ENCODE measurements at regions not wholly inside any gene's neighbourhood (a gene's known extent, or its start where the extent isn't known, plus 50 kb on each side); places are given as distances from the start of the nearest gene placed in this dataset.
"Not testable (repeated sequence)": the region's sequence is repeated elsewhere in the genome, so short reads cannot be mapped to it uniquely, and the experiment has no call there.

GRCh38 chr6:48658915-48659314 is 547.9 kb upstream of the PTCHD4 start:
- DNase-seq = no peak
- H3K4me3 ChIP-seq (ENCODE audit: insufficient read depth, low read depth, low read length) = no peak overlapping the region
- no peaks in the 10 kb centered on the region for H3K36me3 ChIP-seq (replicated peaks; ENCODE audit: control insufficient read depth, insufficient read depth, low read length)
- H3K27me3 ChIP-seq (ENCODE audit: control insufficient read depth, insufficient read depth, low read length) = no peaks in the 10 kb centered on the region

GRCh38 chr6:48641544-48641943 is 530.5 kb upstream of the PTCHD4 start:
- no peak for DNase-seq
- H3K4me3 ChIP-seq (ENCODE audit: insufficient read depth, low read depth, low read length) = no peak overlapping the region
- H3K36me3 ChIP-seq (replicated peaks; ENCODE audit: control insufficient read depth, insufficient read depth, low read length) = no peaks in the 10 kb centered on the region
- no peaks in the 10 kb centered on the region for H3K27me3 ChIP-seq (ENCODE audit: control insufficient read depth, insufficient read depth, low read length)

GRCh38 chr6:48638796-48639195 is 527.8 kb upstream of the PTCHD4 start:
- H3K36me3 ChIP-seq (replicated peaks; ENCODE audit: control insufficient read depth, insufficient read depth, low read length); H3K4me3 ChIP-seq (ENCODE audit: insufficient read depth, low read depth, low read length); DNase-seq; H3K27me3 ChIP-seq (ENCODE audit: control insufficient read depth, insufficient read depth, low read length): not testable (repeated sequence)

- no peak for DNase-seq
- Histone ChIP-seq H3K36me3 (replicated peaks; ENCODE audit: control insufficient read depth, insufficient read depth, low read length) (no peaks in the 10 kb centered on the region), H3K4me3 (ENCODE audit: insufficient read depth, low read depth, low read length) (no peak overlapping the region), H3K27me3 (ENCODE audit: control insufficient read depth, insufficient read depth, low read length) (no peaks in the 10 kb centered on the region)
Observed at GRCh38 chr6:48630511-48630910, 519.5 kb upstream of the PTCHD4 start.

DNA sequence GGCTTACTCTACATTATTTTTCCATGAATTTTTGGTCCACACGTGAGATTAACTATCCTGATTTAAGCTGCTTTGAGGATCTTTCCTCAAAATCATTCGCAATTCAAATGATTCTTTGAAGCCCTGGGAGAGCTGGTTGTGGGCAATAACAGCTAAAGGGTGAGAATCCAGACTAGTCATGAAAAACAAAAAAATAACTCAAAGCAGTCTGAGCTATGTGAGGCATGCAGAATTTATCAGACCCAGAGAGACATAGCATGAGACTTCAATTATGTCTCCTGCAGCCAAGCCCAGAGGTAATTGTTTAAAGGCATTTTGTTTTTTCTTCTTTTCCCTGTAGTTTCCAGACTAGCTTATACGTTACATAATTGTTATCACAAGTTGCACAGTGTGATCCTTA is 517.3 kb upstream of the PTCHD4 start:
- H3K36me3 ChIP-seq (replicated peaks; ENCODE audit: control insufficient read depth, insufficient read depth, low read length) = no peaks in the 10 kb centered on the region
- no peaks in the 10 kb centered on the region for H3K27me3 ChIP-seq (ENCODE audit: control insufficient read depth, insufficient read depth, low read length)
- DNase-seq = no peak
- H3K4me3 ChIP-seq (ENCODE audit: insufficient read depth, low read depth, low read length) = no peak overlapping the region

- Histone ChIP-seq H3K4me3 (ENCODE audit: insufficient read depth, low read depth, low read length) (no peak overlapping the region), H3K36me3 (replicated peaks; ENCODE audit: control insufficient read depth, insufficient read depth, low read length) (no peaks in the 10 kb centered on the region), H3K27me3 (ENCODE audit: control insufficient read depth, insufficient read depth, low read length) (no peaks in the 10 kb centered on the region)
- no peak for DNase-seq
Observed at GRCh38 chr6:48626421-48626820, 515.4 kb upstream of the PTCHD4 start.

GRCh38 chr6:48624631-48625030 is 513.6 kb upstream of the PTCHD4 start:
- Histone ChIP-seq H3K36me3 (replicated peaks; ENCODE audit: control insufficient read depth, insufficient read depth, low read length) (no peaks in the 10 kb centered on the region), H3K4me3 (ENCODE audit: insufficient read depth, low read depth, low read length) (no peak overlapping the region), H3K27me3 (ENCODE audit: control insufficient read depth, insufficient read depth, low read length) (no peaks in the 10 kb centered on the region)
- no peak for DNase-seq

DNA sequence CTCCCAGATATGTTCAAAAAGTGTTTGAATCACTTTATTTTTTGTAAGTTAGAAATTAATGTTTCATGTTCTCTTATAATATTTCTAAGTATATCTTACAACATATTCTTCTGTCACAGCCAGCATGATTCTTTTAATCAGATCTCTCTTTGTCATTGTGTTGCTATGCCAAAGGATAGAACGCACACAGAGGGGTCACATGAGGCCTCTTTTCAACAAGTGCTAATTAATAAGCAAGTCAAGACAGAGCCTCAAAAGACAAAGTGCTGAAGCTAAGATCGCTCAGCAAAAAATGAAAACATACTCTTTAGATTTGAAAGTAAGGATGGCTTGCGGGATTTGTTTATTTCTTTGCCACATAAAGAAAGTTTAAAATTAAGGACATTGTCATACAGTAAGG is 508.8 kb upstream of the PTCHD4 start:
- Histone ChIP-seq H3K27me3 (ENCODE audit: control insufficient read depth, insufficient read depth, low read length) (no peaks in the 10 kb centered on the region), H3K36me3 (replicated peaks; ENCODE audit: control insufficient read depth, insufficient read depth, low read length) (no peaks in the 10 kb centered on the region), H3K4me3 (ENCODE audit: insufficient read depth, low read depth, low read length) (no peak overlapping the region)
- DNase-seq = no peak

DNA sequence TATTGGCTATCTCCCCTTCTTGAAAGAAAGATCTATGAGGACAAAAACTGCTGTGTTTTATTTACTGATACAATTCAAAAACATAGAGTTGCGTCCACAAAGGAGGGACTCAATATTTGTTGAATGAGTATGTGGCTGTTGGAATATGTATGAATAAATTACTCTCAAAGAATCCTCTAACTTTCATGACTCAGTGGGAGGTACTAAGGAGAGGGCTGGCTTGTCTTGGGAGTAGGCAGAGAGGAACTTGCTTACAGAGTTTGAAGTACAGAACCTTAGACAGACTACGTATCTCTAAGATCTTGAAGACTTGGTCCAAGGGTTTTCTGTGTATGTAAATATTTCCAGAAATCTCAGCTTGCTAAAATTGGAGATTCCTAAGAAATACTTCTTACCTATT is 504.0 kb upstream of the PTCHD4 start:
- no peaks in the 10 kb centered on the region for H3K27me3 ChIP-seq (ENCODE audit: control insufficient read depth, insufficient read depth, low read length)
- DNase-seq = no peak
- no peak overlapping the region for H3K4me3 ChIP-seq (ENCODE audit: insufficient read depth, low read depth, low read length)
- H3K36me3 ChIP-seq (replicated peaks; ENCODE audit: control insufficient read depth, insufficient read depth, low read length) = no peaks in the 10 kb centered on the region

DNA sequence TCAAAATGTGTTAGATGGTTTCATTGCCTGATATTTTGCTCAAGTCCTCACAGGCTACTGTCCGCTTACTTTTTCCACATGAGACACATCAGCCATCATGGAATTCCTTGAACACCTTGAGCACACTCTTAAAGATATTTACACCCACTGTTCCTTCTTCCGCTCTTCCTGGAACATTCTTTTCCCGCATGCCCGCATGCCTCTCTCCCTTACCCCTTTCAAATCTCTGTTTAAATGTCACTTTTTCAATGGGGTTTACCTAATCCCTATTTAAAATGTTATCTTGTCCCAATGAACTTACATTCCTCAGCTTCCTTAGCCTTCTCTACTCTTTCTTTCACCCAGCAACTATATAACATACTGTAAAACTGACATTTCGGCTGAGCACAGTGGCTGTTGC is 503.3 kb upstream of the PTCHD4 start:
- no peaks in the 10 kb centered on the region for H3K27me3 ChIP-seq (ENCODE audit: control insufficient read depth, insufficient read depth, low read length)
- no peak for DNase-seq
- no peak overlapping the region for H3K4me3 ChIP-seq (ENCODE audit: insufficient read depth, low read depth, low read length)
- no peaks in the 10 kb centered on the region for H3K36me3 ChIP-seq (replicated peaks; ENCODE audit: control insufficient read depth, insufficient read depth, low read length)

- DNase-seq = no peak
- Histone ChIP-seq H3K27me3 (ENCODE audit: control insufficient read depth, insufficient read depth, low read length) (no peaks in the 10 kb centered on the region), H3K4me3 (ENCODE audit: insufficient read depth, low read depth, low read length) (no peak overlapping the region), H3K36me3 (replicated peaks; ENCODE audit: control insufficient read depth, insufficient read depth, low read length) (no peaks in the 10 kb centered on the region)
Observed at GRCh38 chr6:48613231-48613949, 502.4 kb upstream of the PTCHD4 start.

DNA sequence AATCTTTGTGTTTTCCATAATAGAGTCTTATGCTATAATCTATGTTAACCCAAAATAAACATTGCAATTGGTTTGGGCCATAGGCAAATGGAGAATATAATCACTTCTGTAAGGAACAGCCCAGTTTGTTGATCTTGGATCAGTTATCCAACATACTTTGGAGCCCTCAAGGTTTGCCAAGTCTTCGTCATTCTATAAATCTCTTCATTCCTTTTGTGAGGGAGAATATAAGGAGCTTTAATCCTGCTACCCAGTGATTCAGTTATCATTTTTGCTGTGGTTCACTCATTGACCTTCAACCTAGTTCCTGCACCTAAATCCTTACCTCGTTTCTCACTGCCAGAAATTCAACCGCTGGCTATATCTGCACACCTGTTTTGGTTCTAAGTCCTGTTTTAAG is 500.3 kb upstream of the PTCHD4 start:
- no peak overlapping the region for H3K4me3 ChIP-seq (ENCODE audit: insufficient read depth, low read depth, low read length)
- no peak for DNase-seq
- H3K27me3 ChIP-seq (ENCODE audit: control insufficient read depth, insufficient read depth, low read length) = no peaks in the 10 kb centered on the region
- H3K36me3 ChIP-seq (replicated peaks; ENCODE audit: control insufficient read depth, insufficient read depth, low read length) = no peaks in the 10 kb centered on the region

DNA sequence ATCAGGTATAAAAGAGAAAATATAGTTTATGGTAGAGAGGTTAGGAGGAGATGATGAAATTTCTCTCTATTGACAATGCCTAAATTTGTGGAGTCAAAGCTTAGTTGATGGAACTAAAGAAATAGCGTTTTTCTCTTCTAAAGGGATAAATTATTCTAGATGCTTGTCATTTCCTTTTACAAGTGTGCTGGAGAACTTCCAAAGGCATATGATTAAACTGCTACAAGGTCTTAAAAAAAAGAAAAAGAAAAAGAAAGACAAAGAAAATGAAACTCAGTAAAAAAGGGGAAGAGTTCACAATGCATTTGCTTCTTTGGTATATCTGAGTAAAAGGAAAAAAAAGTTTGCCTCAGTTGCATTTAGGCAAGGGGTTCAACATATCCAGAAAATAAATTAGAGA is 499.8 kb upstream of the PTCHD4 start:
- no peak for DNase-seq
- H3K27me3 ChIP-seq (ENCODE audit: control insufficient read depth, insufficient read depth, low read length) = no peaks in the 10 kb centered on the region
- H3K4me3 ChIP-seq (ENCODE audit: insufficient read depth, low read depth, low read length) = no peak overlapping the region
- H3K36me3 ChIP-seq (replicated peaks; ENCODE audit: control insufficient read depth, insufficient read depth, low read length) = no peaks in the 10 kb centered on the region

DNA sequence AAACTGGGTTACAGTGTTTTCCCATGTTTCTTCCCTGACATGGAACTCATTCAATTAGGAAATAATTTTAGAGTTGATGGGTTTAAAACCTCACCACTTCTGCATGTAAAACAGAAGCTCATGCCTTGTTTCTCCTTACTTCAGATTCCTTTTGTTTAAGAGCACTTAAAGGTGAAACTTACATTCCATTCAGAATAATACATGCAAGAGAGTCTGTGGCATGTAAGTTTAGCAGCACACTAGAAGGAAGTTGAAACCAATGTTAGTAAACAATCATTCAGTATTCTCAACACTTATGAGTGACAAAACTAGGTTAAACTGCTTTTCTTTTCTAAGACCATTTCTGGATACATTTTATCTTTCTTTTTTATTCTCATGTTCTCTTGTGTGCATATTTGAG is 495.6 kb upstream of the PTCHD4 start:
- DNase-seq = no peak
- Histone ChIP-seq H3K4me3 (ENCODE audit: insufficient read depth, low read depth, low read length) (no peak overlapping the region), H3K36me3 (replicated peaks; ENCODE audit: control insufficient read depth, insufficient read depth, low read length) (no peaks in the 10 kb centered on the region), H3K27me3 (ENCODE audit: control insufficient read depth, insufficient read depth, low read length) (no peaks in the 10 kb centered on the region)

- Histone ChIP-seq H3K36me3 (replicated peaks; ENCODE audit: control insufficient read depth, insufficient read depth, low read length) (no peaks in the 10 kb centered on the region), H3K4me3 (ENCODE audit: insufficient read depth, low read depth, low read length) (no peak overlapping the region), H3K27me3 (ENCODE audit: control insufficient read depth, insufficient read depth, low read length) (no peaks in the 10 kb centered on the region)
- DNase-seq = no peak
Observed at GRCh38 chr6:48597951-48598350, 487.0 kb upstream of the PTCHD4 start.

GRCh38 chr6:48596830-48597229 is 485.8 kb upstream of the PTCHD4 start:
- Histone ChIP-seq H3K27me3 (ENCODE audit: control insufficient read depth, insufficient read depth, low read length) (no peaks in the 10 kb centered on the region), H3K36me3 (replicated peaks; ENCODE audit: control insufficient read depth, insufficient read depth, low read length) (no peaks in the 10 kb centered on the region), H3K4me3 (ENCODE audit: insufficient read depth, low read depth, low read length) (no peak overlapping the region)
- no peak for DNase-seq

Data from H7 (cell line).